ENCODE measurements at regions not wholly inside any gene's neighbourhood (a gene's known extent, or its start where the extent isn't known, plus 50 kb on each side); places are given as distances from the start of the nearest gene placed in this dataset.

GRCh38 chr1:17877316-17877715, 122.2 kb downstream of the ACTL8 start:
- DNase-seq: no peak

DNA sequence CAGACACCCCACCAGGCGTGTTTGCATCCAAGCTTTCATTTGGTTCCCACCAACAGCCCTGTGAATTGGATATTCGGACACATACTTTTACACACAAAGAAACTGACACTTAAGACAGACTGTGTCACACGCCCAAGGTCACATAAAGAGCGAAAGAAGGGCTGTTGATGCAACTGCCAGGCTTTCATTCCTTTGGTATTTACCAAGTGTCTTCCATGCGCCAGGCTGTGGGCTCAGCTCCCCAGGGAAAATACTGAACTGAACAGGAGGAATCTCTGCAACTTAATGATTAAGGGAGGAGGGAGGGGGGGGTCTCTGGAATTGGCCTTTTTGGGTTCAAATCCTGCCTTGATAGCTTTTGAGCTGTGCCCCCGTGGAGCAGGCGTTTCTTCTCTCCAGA, 122.8 kb downstream of the ACTL8 start:
- no peak for DNase-seq

DNA sequence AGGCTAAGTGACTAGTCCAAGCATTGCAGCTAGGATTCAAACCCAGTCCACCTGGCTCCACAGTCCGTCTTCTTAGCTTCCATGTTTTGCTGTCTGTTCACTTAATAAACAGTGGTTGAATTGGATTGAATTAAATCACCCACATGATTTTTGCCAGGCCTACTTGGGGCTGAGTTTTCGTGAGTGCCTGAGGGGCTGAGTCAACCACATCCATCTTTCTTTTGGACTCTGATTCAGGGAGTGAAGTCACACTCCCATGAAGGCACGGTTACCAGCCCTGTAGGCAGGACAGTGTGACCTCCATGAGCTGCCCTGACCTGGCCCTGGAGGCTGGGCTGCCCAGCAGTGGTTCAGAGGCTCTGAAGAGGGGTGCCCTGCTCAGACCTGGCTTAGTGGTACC, 123.7 kb downstream of the ACTL8 start:
- DNase-seq: no peak

DNA sequence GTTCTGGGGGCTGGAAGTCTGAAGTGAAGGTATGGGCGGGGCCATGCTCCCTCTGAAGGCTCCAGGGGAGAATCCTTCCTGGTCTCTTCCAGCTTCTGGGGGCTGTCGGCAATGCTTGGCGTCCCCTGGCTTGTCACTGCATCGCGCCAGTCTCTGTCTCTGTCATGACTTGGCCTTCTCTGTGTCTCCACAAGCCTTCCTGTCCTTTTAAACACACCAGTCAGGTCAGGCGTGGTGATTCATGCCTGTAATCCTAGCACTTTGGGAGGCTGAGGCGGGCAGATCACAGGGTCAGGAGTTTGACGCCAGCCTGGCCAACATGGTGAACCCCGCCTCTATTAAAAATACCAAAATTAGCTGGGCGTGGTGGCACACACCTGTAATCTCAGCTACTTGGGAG, 125.3 kb downstream of the ACTL8 start:
- DNase-seq: no peak

DNA sequence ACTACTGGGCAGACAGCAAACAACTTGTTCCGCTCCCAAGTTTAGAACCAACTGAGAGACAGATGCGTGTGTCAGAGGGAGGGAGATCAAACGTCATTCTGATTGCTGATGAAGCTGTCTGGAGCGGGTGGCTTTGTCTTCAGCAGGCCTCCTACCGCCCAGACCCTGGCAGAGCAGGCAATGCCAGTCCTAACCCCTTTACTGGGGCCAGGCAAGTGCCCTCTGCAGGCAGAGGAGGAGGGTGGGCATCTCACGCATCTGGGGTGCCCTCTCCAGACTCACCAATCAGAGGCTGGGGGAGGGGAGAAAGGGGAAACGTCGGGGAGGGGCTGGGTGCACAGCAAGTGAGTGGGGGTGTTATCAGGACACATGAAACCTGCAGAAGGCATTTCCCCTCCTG, 126.6 kb downstream of the ACTL8 start:
- DNase-seq: no peak

DNA sequence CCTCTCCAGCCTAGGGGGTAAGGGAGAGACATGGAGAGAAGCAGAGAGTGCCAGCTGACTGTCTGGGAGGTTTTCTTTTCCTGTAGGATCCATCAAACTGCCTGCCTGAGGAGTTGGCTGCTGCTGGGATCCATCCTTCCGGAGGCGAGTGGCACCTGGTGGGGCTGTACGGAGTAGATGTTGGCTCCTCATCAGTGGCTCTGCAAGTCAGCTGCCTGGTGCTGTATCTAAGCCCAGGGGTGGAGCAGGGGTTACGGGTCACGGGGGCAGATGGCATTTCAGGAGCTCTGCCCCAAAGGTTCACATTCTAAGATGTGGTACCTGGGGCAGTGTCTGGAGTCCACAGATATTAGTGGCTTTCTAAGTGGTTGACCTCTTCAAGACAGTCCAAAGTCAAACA, 128.0 kb downstream of the ACTL8 start:
- DNase-seq: no peak

- DNase-seq: no peak
Measured at GRCh38 chr1:17883662-17884395, 128.7 kb downstream of the ACTL8 start.

DNA sequence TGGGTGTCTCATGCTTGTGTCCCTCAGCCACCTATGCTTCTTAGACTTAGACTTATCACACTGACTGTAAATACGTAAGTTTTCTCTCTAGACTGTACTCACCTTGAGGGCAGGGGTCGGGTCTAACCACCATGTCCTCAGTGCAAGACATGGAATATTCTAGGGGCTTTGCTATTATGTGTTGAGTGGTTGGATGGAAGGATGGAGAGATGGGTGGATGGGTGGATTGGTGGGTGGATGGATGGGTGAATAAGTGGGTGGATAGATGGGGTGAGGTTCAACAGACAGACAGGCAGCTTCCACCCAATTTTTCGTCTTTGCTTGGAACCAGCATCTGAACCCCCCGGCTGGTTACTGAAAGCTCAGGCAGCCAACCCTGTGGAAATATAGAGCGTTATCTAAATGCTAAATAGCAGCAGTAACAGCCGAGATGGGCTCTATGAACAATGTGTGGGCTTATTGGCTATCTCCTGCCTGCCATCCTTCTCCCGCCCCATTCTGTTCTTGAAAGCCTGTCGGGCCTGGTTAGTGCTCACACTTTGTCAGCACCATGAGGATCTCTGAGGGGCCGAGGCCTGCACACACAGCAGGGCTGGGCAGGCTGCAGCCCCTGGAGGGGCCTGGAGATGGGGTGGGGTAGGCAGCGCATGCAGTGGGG, 130.7 kb downstream of the ACTL8 start:
- no peak for DNase-seq

GRCh38 chr1:17886386-17886785, 131.3 kb downstream of the ACTL8 start:
- no peak for DNase-seq

GRCh38 chr1:17886838-17887441, 131.8 kb downstream of the ACTL8 start:
- no peak for DNase-seq

DNA sequence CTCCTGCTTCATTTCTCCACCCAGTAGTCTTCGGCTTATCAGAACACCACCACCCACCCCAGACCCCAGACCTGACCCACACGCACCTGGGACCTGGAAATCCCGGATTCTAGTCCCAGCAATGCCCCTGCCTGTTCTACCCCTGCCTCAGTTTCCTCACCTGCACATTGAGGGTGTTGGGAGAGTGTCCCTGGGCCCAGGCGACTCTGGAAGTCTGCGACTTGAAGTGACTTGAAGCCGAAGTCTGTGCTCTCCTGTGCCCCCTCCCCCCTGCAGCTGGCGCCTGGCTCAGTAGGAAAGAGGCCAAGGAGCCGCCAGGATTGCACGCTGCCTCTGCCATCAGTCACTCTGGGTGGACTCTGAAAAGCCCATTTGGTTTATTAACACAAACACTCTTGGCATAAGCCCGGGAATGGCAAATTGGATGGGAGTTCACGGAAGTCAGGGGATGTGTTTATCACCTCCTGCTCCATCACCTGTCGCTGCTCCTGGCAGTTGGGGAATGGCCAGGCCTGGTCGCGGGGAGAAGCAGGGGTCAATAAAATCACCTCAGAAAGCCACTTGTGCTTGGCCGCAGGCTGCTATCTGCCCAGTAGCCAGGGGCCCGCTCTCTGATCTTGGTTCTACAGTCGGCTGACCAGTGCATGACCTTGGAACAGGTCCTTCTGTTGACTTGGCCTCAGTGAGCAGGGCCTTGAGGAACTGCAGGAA, 132.7 kb downstream of the ACTL8 start:
- no peak for DNase-seq

GRCh38 chr1:17890056-17890814, 135.1 kb downstream of the ACTL8 start:
- no peak for DNase-seq

DNA sequence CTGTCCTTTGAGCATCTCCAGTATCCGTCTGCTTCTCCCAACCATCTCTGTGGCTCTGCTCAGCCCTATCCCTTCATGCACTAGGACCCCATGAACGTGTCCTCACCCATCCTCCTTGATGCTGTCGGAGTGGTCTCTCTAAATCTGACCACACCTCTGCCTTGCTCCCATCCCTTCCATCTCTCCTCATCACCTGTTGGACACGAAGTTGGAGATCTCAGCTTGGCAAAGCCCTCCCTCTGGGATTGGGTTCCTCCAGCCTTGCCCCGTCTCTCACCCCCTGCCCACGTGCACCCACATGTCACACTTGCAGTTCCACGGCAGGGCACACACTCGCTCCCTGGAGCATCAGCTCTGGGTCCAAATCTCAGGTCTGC, 135.7 kb downstream of the ACTL8 start:
- no peak for DNase-seq

GRCh38 chr1:17891205-17892110, 136.3 kb downstream of the ACTL8 start:
- no peak for DNase-seq

- no peak for DNase-seq
Measured at GRCh38 chr1:17892225-17892624, 137.1 kb downstream of the ACTL8 start.

GRCh38 chr1:17892851-17893250, 137.7 kb downstream of the ACTL8 start:
- DNase-seq: no peak

DNA sequence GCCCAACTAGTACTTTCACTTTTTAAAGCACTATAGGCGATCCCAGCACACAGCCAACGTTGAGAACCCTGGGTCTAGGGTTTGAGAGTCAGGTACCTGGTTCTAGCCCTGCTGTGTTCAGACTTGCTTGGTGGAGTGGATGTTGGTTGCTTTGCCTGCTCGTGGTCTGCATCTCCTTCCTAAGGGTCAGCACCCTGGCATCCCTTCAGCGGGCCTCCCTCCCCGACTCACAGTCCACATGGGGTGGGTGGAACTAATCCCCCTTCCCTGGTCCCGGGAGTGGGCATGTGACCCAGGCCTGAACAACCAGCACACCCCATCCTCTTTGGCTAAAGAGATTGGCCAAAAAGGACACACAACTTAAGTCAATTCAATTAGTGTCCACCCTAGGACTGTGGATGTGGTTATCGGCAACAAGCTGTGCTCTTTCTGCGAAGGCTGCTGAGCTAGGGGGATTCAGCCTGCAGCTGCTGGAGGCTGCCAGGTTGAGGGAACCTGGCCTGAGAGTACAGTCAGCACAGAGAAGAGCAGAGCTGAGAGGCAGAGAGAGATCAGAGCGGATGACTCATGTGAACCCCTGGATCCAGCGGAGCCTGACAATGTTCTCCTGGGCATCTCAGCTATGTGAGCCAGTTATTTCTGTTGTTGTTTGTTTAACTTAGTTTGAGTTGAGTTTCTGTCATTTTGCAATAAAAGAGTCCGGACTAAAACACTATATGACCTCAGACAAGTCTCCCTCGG, 138.9 kb downstream of the ACTL8 start:
- DNase-seq: no peak

GRCh38 chr1:17895401-17895800, 140.3 kb downstream of the ACTL8 start:
- no peak for DNase-seq

DNA sequence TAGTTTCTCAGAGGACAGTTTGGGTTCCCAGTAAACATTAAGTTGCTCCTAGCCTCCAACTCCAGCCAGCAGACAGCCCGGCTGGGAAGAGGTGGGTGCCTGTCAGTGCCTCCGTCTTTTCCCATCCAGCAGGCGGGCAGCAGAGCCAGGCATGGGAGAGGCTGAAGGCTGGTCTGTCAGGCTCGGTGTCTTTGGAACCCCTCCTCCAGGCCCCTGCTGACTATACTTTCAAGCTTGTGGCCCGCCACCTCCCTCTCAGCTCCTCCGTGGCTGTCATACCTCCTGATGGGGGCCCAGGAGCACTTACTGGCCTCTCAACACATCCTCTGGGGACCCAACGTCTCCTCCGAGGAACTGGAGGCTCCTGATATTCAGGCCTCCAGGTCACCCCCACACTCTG, 140.9 kb downstream of the ACTL8 start:
- DNase-seq: no peak

DNA sequence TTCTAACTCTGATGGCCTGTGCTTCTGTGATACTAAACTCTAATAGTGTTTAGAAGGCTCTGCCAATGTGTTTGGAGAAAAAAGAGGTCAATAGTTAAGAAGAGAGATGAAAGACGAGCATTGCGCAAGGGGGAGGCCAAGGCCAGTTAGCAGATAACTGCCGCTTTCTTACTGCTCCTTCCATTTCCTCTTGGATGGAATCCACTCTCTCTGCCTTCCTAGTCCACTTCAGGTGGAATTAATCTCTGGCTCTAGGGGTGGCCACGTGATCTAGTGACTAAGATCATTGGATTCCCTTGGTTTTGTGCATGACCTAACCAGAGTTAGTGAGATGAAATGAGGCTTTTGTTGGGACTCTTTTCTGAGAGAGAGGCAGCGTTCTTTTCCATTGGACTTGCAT, 148.3 kb downstream of the ACTL8 start:
- no peak for DNase-seq

GRCh38 chr1:17904290-17904689, 149.2 kb downstream of the ACTL8 start:
- no peak for DNase-seq

All from NCI-H524 treated with DMSO at 0.1 percent for 48 hours (cell line).